ENCODE measurements at regions not wholly inside any gene's neighbourhood (a gene's known extent, or its start where the extent isn't known, plus 50 kb on each side); places are given as distances from the start of the nearest gene placed in this dataset.

DNA sequence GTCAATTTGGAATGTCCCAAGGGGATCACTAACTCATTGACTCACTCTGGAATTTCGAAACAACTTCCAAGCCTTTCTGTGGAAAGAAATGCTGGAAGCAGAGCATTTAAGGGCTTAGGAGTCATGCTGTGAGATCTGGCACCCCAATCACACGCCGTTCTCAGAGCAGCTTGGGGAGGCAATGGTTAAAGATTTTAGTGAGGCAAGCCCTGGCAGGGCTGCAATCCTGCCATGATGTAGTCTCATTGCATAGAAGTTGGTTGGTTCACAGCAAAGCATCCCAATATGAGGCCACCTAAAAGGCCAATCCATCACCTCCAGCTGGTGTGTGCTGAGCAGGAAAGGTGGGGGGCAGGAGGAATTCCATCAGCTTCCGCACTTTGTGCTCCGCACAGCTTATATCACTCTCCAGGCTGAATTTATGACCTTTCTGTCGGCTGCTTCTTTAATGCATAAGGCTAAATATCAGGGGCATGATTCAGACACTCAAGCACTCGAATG, 1043.9 kb upstream of the POU3F3 start:
- Histone ChIP-seq H3K4me1 (ENCODE audit: control insufficient read depth in 1 of 2, insufficient read depth in 2 of 2, low read depth in 1 of 2, low read length in 1 of 2) (no peaks in the 10 kb centered on the region), H3F3A (replicated peaks; ENCODE audit: insufficient read depth) (no peaks in the 10 kb centered on the region), H3K9me3 (no peaks in the 10 kb centered on the region), H3K4me3 (ENCODE audit: low read depth in 2 of 2, low read length in 1 of 2) (no peak overlapping the region), H3K4me2 (no peak overlapping the region), H4K20me1 (ENCODE audit: insufficient read depth) (no peaks in the 10 kb centered on the region), H3K27me3 (ENCODE audit: insufficient read depth) (no peaks in the 10 kb centered on the region), H3K9me2 (no peaks in the 10 kb centered on the region), H3K79me2 (ENCODE audit: insufficient read depth) (no peaks in the 10 kb centered on the region), H3K36me3 (replicated peaks in 1 of 2; ENCODE audit: control insufficient read depth in 1 of 2, insufficient read depth in 2 of 2, low read length in 1 of 2) (no peaks in the 10 kb centered on the region), H3K9ac (no peak overlapping the region), H3K27ac (ENCODE audit: low read depth in 2 of 2, low read length in 1 of 2) (no peak overlapping the region), H2AFZ (ENCODE audit: low read depth) (no peak overlapping the region)
- WGBS (ENCODE audit: low lambda C conversion rate) = 4% methylated on average over 7 of the region's 7 CpGs
- ChIA-PET POLR2A (no interaction called here), CTCF (no interaction called here)
- DNase-seq = no peak
- TF ChIP-seq SMC3 (IDR thresholded peaks at IDR 0.05; ENCODE audit: low read depth, low read length) = no peak
- no peak for TF ChIP-seq YY1 (IDR thresholded peaks at IDR 0.05; ENCODE audit: low read depth)
- TF ChIP-seq TAF1 (IDR thresholded peaks at IDR 0.05; ENCODE audit: borderline replicate concordance, low read depth, low read length) = no peak
- no peak for TF ChIP-seq GATA2 (CRISPR knock-in tag; IDR thresholded peaks at IDR 0.05)
- TF ChIP-seq RFX5 (IDR thresholded peaks at IDR 0.05; ENCODE audit: low read length) = no peak
- TF ChIP-seq ELF1 (IDR thresholded peaks at IDR 0.05) = no peak
- no peak for TF ChIP-seq TEAD4 (IDR thresholded peaks at IDR 0.05; ENCODE audit: borderline replicate concordance, insufficient read depth)
- TF ChIP-seq, protein P1, sequence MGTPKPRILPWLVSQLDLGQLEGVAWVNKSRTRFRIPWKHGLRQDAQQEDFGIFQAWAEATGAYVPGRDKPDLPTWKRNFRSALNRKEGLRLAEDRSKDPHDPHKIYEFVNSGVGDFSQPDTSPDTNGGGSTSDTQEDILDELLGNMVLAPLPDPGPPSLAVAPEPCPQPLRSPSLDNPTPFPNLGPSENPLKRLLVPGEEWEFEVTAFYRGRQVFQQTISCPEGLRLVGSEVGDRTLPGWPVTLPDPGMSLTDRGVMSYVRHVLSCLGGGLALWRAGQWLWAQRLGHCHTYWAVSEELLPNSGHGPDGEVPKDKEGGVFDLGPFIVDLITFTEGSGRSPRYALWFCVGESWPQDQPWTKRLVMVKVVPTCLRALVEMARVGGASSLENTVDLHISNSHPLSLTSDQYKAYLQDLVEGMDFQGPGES (IDR thresholded peaks at IDR 0.05; ENCODE audit: low read depth, low read length) = no peak
- TF ChIP-seq RAD21 (IDR thresholded peaks at IDR 0.05; ENCODE audit: low read length) = no peak
- no peak for TF ChIP-seq RXRA (IDR thresholded peaks at IDR 0.05; ENCODE audit: borderline replicate concordance, low read depth)
- no peak for TF ChIP-seq USF1 (IDR thresholded peaks at IDR 0.05; ENCODE audit: borderline replicate concordance, low read depth)
- TF ChIP-seq SIN3A (IDR thresholded peaks at IDR 0.05; ENCODE audit: borderline replicate concordance, low read depth, low read length) = no peak

- H3K27ac ChIP-seq (ENCODE audit: low read depth in 2 of 2, low read length in 1 of 2) = no peak overlapping the region
- 3% methylated on average over 2 of the region's 2 CpGs for WGBS (ENCODE audit: low lambda C conversion rate)
- H3K4me1 ChIP-seq (ENCODE audit: control insufficient read depth in 1 of 2, insufficient read depth in 2 of 2, low read depth in 1 of 2, low read length in 1 of 2) = no peaks in the 10 kb centered on the region
- no peaks in the 10 kb centered on the region for H3K9me2 ChIP-seq
- H3K4me3 ChIP-seq (ENCODE audit: low read depth in 2 of 2, low read length in 1 of 2) = no peak overlapping the region
- no peak overlapping the region for H2AFZ ChIP-seq (ENCODE audit: low read depth)
- no peaks in the 10 kb centered on the region for H3K9me3 ChIP-seq
- H3K9ac ChIP-seq = no peak overlapping the region
- H4K20me1 ChIP-seq (ENCODE audit: insufficient read depth) = no peaks in the 10 kb centered on the region
- no peaks in the 10 kb centered on the region for H3K36me3 ChIP-seq (replicated peaks in 1 of 2; ENCODE audit: control insufficient read depth in 1 of 2, insufficient read depth in 2 of 2, low read length in 1 of 2)
- ChIA-PET CTCF (no interaction called here), POLR2A (no interaction called here)
- no peak overlapping the region for H3K4me2 ChIP-seq
- no peaks in the 10 kb centered on the region for H3K27me3 ChIP-seq (ENCODE audit: insufficient read depth)
- no peak for DNase-seq
- H3K79me2 ChIP-seq (ENCODE audit: insufficient read depth) = no peaks in the 10 kb centered on the region
- no peaks in the 10 kb centered on the region for H3F3A ChIP-seq (replicated peaks; ENCODE audit: insufficient read depth)
- no peak for TF ChIP-seq RFX5 (IDR thresholded peaks at IDR 0.05; ENCODE audit: low read length)
- no peak for TF ChIP-seq EZH2phosphoT487 (IDR thresholded peaks at IDR 0.05; ENCODE audit: borderline replicate concordance, low read depth)
- TF ChIP-seq JUND (IDR thresholded peaks at IDR 0.05) = no peak
- no peak for TF ChIP-seq RXRA (IDR thresholded peaks at IDR 0.05; ENCODE audit: borderline replicate concordance, low read depth)
- no peak for TF ChIP-seq RCOR1 (IDR thresholded peaks at IDR 0.05; ENCODE audit: low read length)
- no peak for TF ChIP-seq GABPA (IDR thresholded peaks at IDR 0.05; ENCODE audit: low read depth)
- TF ChIP-seq USF2 (IDR thresholded peaks at IDR 0.05; ENCODE audit: borderline replicate concordance, low read depth, low read length) = no peak
- no peak for TF ChIP-seq MXI1 (IDR thresholded peaks at IDR 0.05; ENCODE audit: low read depth, low read length)
- TF ChIP-seq ZBTB33 (IDR thresholded peaks at IDR 0.05; ENCODE audit: borderline replicate concordance, low read depth) = no peak
- TF ChIP-seq FOSL2 (IDR thresholded peaks at IDR 0.05; ENCODE audit: borderline replicate concordance, low read depth) = no peak
- TF ChIP-seq POLR2AphosphoS5 (IDR thresholded peaks at IDR 0.05; ENCODE audit: low read depth, low read length) = no peak
- TF ChIP-seq FOXM1 (IDR thresholded peaks at IDR 0.05; ENCODE audit: low read depth) = no peak
- TF ChIP-seq YY1 (IDR thresholded peaks at IDR 0.05; ENCODE audit: low read depth) = no peak
- TF ChIP-seq USF1 (IDR thresholded peaks at IDR 0.05; ENCODE audit: borderline replicate concordance, low read depth) = no peak
- no peak for TF ChIP-seq NRF1 (IDR thresholded peaks at IDR 0.05; ENCODE audit: low read depth, low read length)
- no peak for TF ChIP-seq TAF1 (IDR thresholded peaks at IDR 0.05; ENCODE audit: borderline replicate concordance, low read depth, low read length)
Measured at GRCh38 chr2:103810875-103811274, 1043.0 kb upstream of the POU3F3 start.
